ENCODE measurements at regions not wholly inside any gene's neighbourhood (a gene's known extent, or its start where the extent isn't known, plus 50 kb on each side); places are given as distances from the start of the nearest gene placed in this dataset.

- ChIA-PET POLR2A (no interaction called here), CTCF (ENCODE audit: unreplicated experiment) (no interaction called here)
- Histone ChIP-seq H3K9me3 (ENCODE audit: low read length) (no peaks in the 10 kb centered on the region), H3K4me3 (ENCODE audit: low read depth, low read length, poor library complexity, severe bottlenecking) (no peak overlapping the region), H3K27ac (ENCODE audit: low read depth, low read length, poor library complexity, severe bottlenecking) (no peak overlapping the region), H2AFZ (ENCODE audit: low read length) (no peak overlapping the region), H3K36me3 (ENCODE audit: insufficient read depth, low read length) (no peaks in the 10 kb centered on the region), H4K20me1 (ENCODE audit: insufficient read depth, low read length) (no peaks in the 10 kb centered on the region), H3K79me2 (ENCODE audit: insufficient read depth, low read depth, low read length) (no peaks in the 10 kb centered on the region), H3K4me1 (ENCODE audit: insufficient read depth, low read length, poor library complexity, severe bottlenecking) (no peaks in the 10 kb centered on the region), H3K4me2 (ENCODE audit: low read length) (no peak overlapping the region), H3K9me2 (ENCODE audit: insufficient read depth, low read length) (no peaks in the 10 kb centered on the region)
- no TSS peak for BruUV-seq (replicated peaks)
- no peak for TF ChIP-seq CTCF (conservative IDR thresholded peaks at IDR 0.05; ENCODE audit: low read length)
- TF ChIP-seq EZH2phosphoT487 (IDR thresholded peaks at IDR 0.05; ENCODE audit: borderline replicate concordance, low read depth, low read length) = no peak
- intact Hi-C loops (cut with micrococcal nuclease; ENCODE audit: unreplicated experiment) = no loop called here
- no peak for DNase-seq (ENCODE audit: low spot score)
Measured at GRCh38 chr11:25775603-25776002, 556.3 kb upstream of the ANO3 start.

GRCh38 chr11:25776238-25776637 is 555.7 kb upstream of the ANO3 start:
- Histone ChIP-seq H3K9me3 (ENCODE audit: low read length) (no peaks in the 10 kb centered on the region), H3K4me3 (ENCODE audit: low read depth, low read length, poor library complexity, severe bottlenecking) (no peak overlapping the region), H4K20me1 (ENCODE audit: insufficient read depth, low read length) (no peaks in the 10 kb centered on the region), H3K79me2 (ENCODE audit: insufficient read depth, low read depth, low read length) (no peaks in the 10 kb centered on the region), H3K9me2 (ENCODE audit: insufficient read depth, low read length) (no peaks in the 10 kb centered on the region), H3K27ac (ENCODE audit: low read depth, low read length, poor library complexity, severe bottlenecking) (no peak overlapping the region), H3K4me2 (ENCODE audit: low read length) (no peak overlapping the region), H2AFZ (ENCODE audit: low read length) (no peak overlapping the region), H3K4me1 (ENCODE audit: insufficient read depth, low read length, poor library complexity, severe bottlenecking) (no peaks in the 10 kb centered on the region), H3K36me3 (ENCODE audit: insufficient read depth, low read length) (no peaks in the 10 kb centered on the region)
- DNase-seq (ENCODE audit: low spot score) = no peak
- intact Hi-C loops (cut with micrococcal nuclease; ENCODE audit: unreplicated experiment) = no loop called here
- BruUV-seq (replicated peaks) = no TSS peak
- TF ChIP-seq EZH2phosphoT487 (IDR thresholded peaks at IDR 0.05; ENCODE audit: borderline replicate concordance, low read depth, low read length) (no peak), CTCF (conservative IDR thresholded peaks at IDR 0.05; ENCODE audit: low read length) (no peak)
- CTCF ChIA-PET (ENCODE audit: unreplicated experiment) = no interaction called here
- POLR2A ChIA-PET = interaction anchor here (1.0 kb wide), 1 partner anchor 44 kb away, joined by 3 read pairs; no protein-coding TSS in a partner anchor

GRCh38 chr11:25777343-25777742 is 554.6 kb upstream of the ANO3 start:
- POLR2A ChIA-PET = interaction anchor here (1.2 kb wide), 1 partner anchor 8 kb away, joined by 4 read pairs; no protein-coding TSS in a partner anchor
- Histone ChIP-seq H3K4me1 (ENCODE audit: insufficient read depth, low read length, poor library complexity, severe bottlenecking) (no peaks in the 10 kb centered on the region), H3K79me2 (ENCODE audit: insufficient read depth, low read depth, low read length) (no peaks in the 10 kb centered on the region), H3K36me3 (ENCODE audit: insufficient read depth, low read length) (no peaks in the 10 kb centered on the region), H3K4me2 (ENCODE audit: low read length) (no peak overlapping the region), H2AFZ (ENCODE audit: low read length) (no peak overlapping the region), H3K9me3 (ENCODE audit: low read length) (no peaks in the 10 kb centered on the region), H4K20me1 (ENCODE audit: insufficient read depth, low read length) (no peaks in the 10 kb centered on the region), H3K27ac (ENCODE audit: low read depth, low read length, poor library complexity, severe bottlenecking) (no peak overlapping the region), H3K9me2 (ENCODE audit: insufficient read depth, low read length) (no peaks in the 10 kb centered on the region), H3K4me3 (ENCODE audit: low read depth, low read length, poor library complexity, severe bottlenecking) (no peak overlapping the region)
- BruUV-seq (replicated peaks) = no TSS peak
- DNase-seq (ENCODE audit: low spot score) = no peak
- intact Hi-C loops (cut with micrococcal nuclease; ENCODE audit: unreplicated experiment) = no loop called here
- TF ChIP-seq CTCF (conservative IDR thresholded peaks at IDR 0.05; ENCODE audit: low read length) (no peak), EZH2phosphoT487 (IDR thresholded peaks at IDR 0.05; ENCODE audit: borderline replicate concordance, low read depth, low read length) (no peak)
- CTCF ChIA-PET (ENCODE audit: unreplicated experiment) = no interaction called here
